HFFc6 (cell line): ENCODE measurements at regions not wholly inside any gene's neighbourhood (a gene's known extent, or its start where the extent isn't known, plus 50 kb on each side); places are given as distances from the start of the nearest gene placed in this dataset.
"Not testable (repeated sequence)": the region's sequence is repeated elsewhere in the genome, so short reads cannot be mapped to it uniquely, and the experiment has no call there.

ENCODE experiments used
- DNase-seq: peaks from one replicate; pipeline ENCODE4 v3.0.0-alpha.2; 2018
- H3K27ac Mint-ChIP-seq: 2 replicates; pipeline ENCODE4 v1.8.0; 2020; ENCODE audit warnings: mild to moderate bottlenecking, mixed read lengths
- H3K27me3 Mint-ChIP-seq: 2 replicates; pipeline ENCODE4 v1.8.0; 2021; ENCODE audit warnings: mild to moderate bottlenecking, moderate library complexity, mixed read lengths; ENCODE audit not compliant: insufficient read depth
- H3K36me3 Mint-ChIP-seq: 2 replicates; pipeline ENCODE4 v1.8.0; 2021; ENCODE audit warnings: low read depth, mixed read lengths
- H3K4me1 Mint-ChIP-seq: 2 replicates; pipeline ENCODE4 v1.8.0; 2020; ENCODE audit warnings: low read depth, mixed read lengths
- H3K4me3 Mint-ChIP-seq: 2 replicates; pipeline ENCODE4 v1.8.0; 2020; ENCODE audit warnings: mild to moderate bottlenecking, moderate library complexity, mixed read lengths
- H3K9me3 Mint-ChIP-seq: 2 replicates; pipeline ENCODE4 v1.8.0; 2020; ENCODE audit warnings: mild to moderate bottlenecking, mixed read lengths
- CTCF ChIP-seq: fragments of 200-600 bp; sonication (generic); IDR thresholded peaks from 2 replicates; pipeline ENCODE4 v1.5.0; 2021; ENCODE audit warnings: antibody characterized with exemption, mild to moderate bottlenecking

GRCh38 chr7:21334906-21335305 is 93.0 kb upstream of the SP4 start:
- H3K4me3 Mint-ChIP-seq = no peak overlapping the region
- H3K27me3 Mint-ChIP-seq = peaks cover 1% of the 10 kb centered on the region
- peaks cover 16% of the 10 kb centered on the region for H3K9me3 Mint-ChIP-seq
- H3K27ac Mint-ChIP-seq = no peak overlapping the region
- H3K4me1 Mint-ChIP-seq = no peaks in the 10 kb centered on the region
- no peak for DNase-seq
- no peaks in the 10 kb centered on the region for H3K36me3 Mint-ChIP-seq
- no peak for TF ChIP-seq CTCF

GRCh38 chr7:21336743-21337142 is 91.1 kb upstream of the SP4 start:
- H3K9me3 Mint-ChIP-seq = peaks cover 19% of the 10 kb centered on the region
- TF ChIP-seq CTCF = no peak
- no peaks in the 10 kb centered on the region; the same call in 1 of the 2 replicates for H3K27me3 Mint-ChIP-seq
- H3K4me3 Mint-ChIP-seq = no peak overlapping the region
- H3K36me3 Mint-ChIP-seq = no peaks in the 10 kb centered on the region
- no peak for DNase-seq
- H3K27ac Mint-ChIP-seq = no peak overlapping the region
- H3K4me1 Mint-ChIP-seq = no peaks in the 10 kb centered on the region

GRCh38 chr7:21338728-21339164 is 89.1 kb upstream of the SP4 start:
- Mint-ChIP-seq H3K36me3 (no peaks in the 10 kb centered on the region), H3K4me1 (no peaks in the 10 kb centered on the region), H3K4me3 (no peak overlapping the region), H3K27ac (no peak overlapping the region), H3K27me3 (no peaks in the 10 kb centered on the region; the same call in 1 of the 2 replicates), H3K9me3 (peaks cover 14% of the 10 kb centered on the region)
- no peak for DNase-seq
- no peak for TF ChIP-seq CTCF

- H3K27me3 Mint-ChIP-seq, H3K4me3 Mint-ChIP-seq, H3K27ac Mint-ChIP-seq, DNase-seq, H3K4me1 Mint-ChIP-seq, H3K36me3 Mint-ChIP-seq: not testable (repeated sequence)
- peaks cover 33% of the 10 kb centered on the region for H3K9me3 Mint-ChIP-seq
These were observed 83.0 kb upstream of the SP4 start for GRCh38 chr7:21344900-21345299.

GRCh38 chr7:21345361-21345760 is 82.5 kb upstream of the SP4 start:
- no peak overlapping the region for H3K4me3 Mint-ChIP-seq
- H3K27ac Mint-ChIP-seq = no peak overlapping the region
- TF ChIP-seq CTCF = no peak
- no peaks in the 10 kb centered on the region for H3K36me3 Mint-ChIP-seq
- no peak for DNase-seq
- H3K27me3 Mint-ChIP-seq = no peaks in the 10 kb centered on the region; the same call in 1 of the 2 replicates
- peaks cover 31% of the 10 kb centered on the region for H3K9me3 Mint-ChIP-seq
- no peaks in the 10 kb centered on the region for H3K4me1 Mint-ChIP-seq

- Mint-ChIP-seq H3K4me3 (no peak overlapping the region), H3K27me3 (no peaks in the 10 kb centered on the region; the same call in 1 of the 2 replicates), H3K27ac (no peak overlapping the region)
These were observed 81.6 kb upstream of the SP4 start for GRCh38 chr7:21346297-21346696.

More at GRCh38 chr7:21346297-21346696, 81.6 kb upstream of the SP4 start:
- Mint-ChIP-seq H3K4me1 (no peaks in the 10 kb centered on the region), H3K9me3 (peaks cover 24% of the 10 kb centered on the region), H3K36me3 (no peaks in the 10 kb centered on the region)
- DNase-seq = no peak
- TF ChIP-seq CTCF = no peak
